KOPT-K1 (cell line): ENCODE measurements at regions not wholly inside any gene's neighbourhood (a gene's known extent, or its start where the extent isn't known, plus 50 kb on each side); places are given as distances from the start of the nearest gene placed in this dataset.
"Not testable (repeated sequence)": the region's sequence is repeated elsewhere in the genome, so short reads cannot be mapped to it uniquely, and the experiment has no call there.

Experiments used
- H3K27ac ChIP-seq: fragments of 200-600 bp; sonication (generic); 2 replicates; pipeline ENCODE4 v1.5.1; 2016; ENCODE audit warnings: antibody characterized with exemption, mild to moderate bottlenecking, low read depth, low read length; ENCODE audit not compliant: poor library complexity, severe bottlenecking
- H3K36me3 ChIP-seq: fragments of 200-600 bp; sonication (generic); 2 replicates; pipeline ENCODE4 v1.5.1; 2017; ENCODE audit warnings: antibody characterized with exemption, mild to moderate bottlenecking, low read length, moderate library complexity; ENCODE audit not compliant: insufficient read depth
- H3K9me3 ChIP-seq: fragments of 200-600 bp; sonication (generic); 2 replicates; pipeline ENCODE4 v1.5.1; 2017; ENCODE audit warnings: antibody characterized with exemption, low read length, mild to moderate bottlenecking; ENCODE audit not compliant: insufficient read depth, poor library complexity, severe bottlenecking

- H3K27ac ChIP-seq: not testable (repeated sequence)
Observed at GRCh38 chr12:27165958-27166357, 78.1 kb upstream of the STK38L start.

GRCh38 chr12:27171494-27171893 is 72.6 kb upstream of the STK38L start:
- H3K36me3 ChIP-seq, H3K27ac ChIP-seq: not testable (repeated sequence)
- peaks cover 24% of the 10 kb centered on the region for H3K9me3 ChIP-seq

More at GRCh38 chr12:27165958-27166357, 78.1 kb upstream of the STK38L start:
- H3K36me3 ChIP-seq: not testable (repeated sequence)
- H3K9me3 ChIP-seq: peaks cover 17% of the 10 kb centered on the region

GRCh38 chr12:27176765-27177164 is 67.3 kb upstream of the STK38L start:
- no peaks in the 10 kb centered on the region for H3K9me3 ChIP-seq
- H3K36me3 ChIP-seq: no peaks in the 10 kb centered on the region
- H3K27ac ChIP-seq: no peak overlapping the region

- no peak overlapping the region for H3K27ac ChIP-seq
- H3K36me3 ChIP-seq: no peaks in the 10 kb centered on the region
- no peaks in the 10 kb centered on the region for H3K9me3 ChIP-seq
Observed at GRCh38 chr12:27177706-27178105, 66.4 kb upstream of the STK38L start.

GRCh38 chr12:27178255-27178654 is 65.8 kb upstream of the STK38L start:
- no peaks in the 10 kb centered on the region for H3K36me3 ChIP-seq
- no peak overlapping the region for H3K27ac ChIP-seq
- H3K9me3 ChIP-seq: no peaks in the 10 kb centered on the region

- Histone ChIP-seq H3K27ac (no peak overlapping the region), H3K36me3 (no peaks in the 10 kb centered on the region), H3K9me3 (no peaks in the 10 kb centered on the region)
Observed at GRCh38 chr12:27178723-27179399, 65.2 kb upstream of the STK38L start.

GRCh38 chr12:27179400-27180214 is 64.5 kb upstream of the STK38L start:
- Histone ChIP-seq H3K9me3 (no peaks in the 10 kb centered on the region), H3K36me3 (no peaks in the 10 kb centered on the region), H3K27ac (no peak overlapping the region)

GRCh38 chr12:27180906-27181505 is 63.1 kb upstream of the STK38L start:
- H3K36me3 ChIP-seq: no peaks in the 10 kb centered on the region
- H3K9me3 ChIP-seq: no peaks in the 10 kb centered on the region
- no peak overlapping the region for H3K27ac ChIP-seq

GRCh38 chr12:27183342-27183741 is 60.7 kb upstream of the STK38L start:
- no peaks in the 10 kb centered on the region for H3K36me3 ChIP-seq
- no peak overlapping the region for H3K27ac ChIP-seq

GRCh38 chr12:27185234-27186021 is 58.7 kb upstream of the STK38L start:
- Histone ChIP-seq H3K27ac (peak overlapping the region; percentile 5), H3K9me3 (no peaks in the 10 kb centered on the region)

More at GRCh38 chr12:27183342-27183741, 60.7 kb upstream of the STK38L start:
- H3K9me3 ChIP-seq: no peaks in the 10 kb centered on the region

GRCh38 chr12:27186022-27186839 is 57.9 kb upstream of the STK38L start:
- H3K9me3 ChIP-seq: no peaks in the 10 kb centered on the region
- H3K27ac ChIP-seq: no peak overlapping the region
- H3K36me3 ChIP-seq: no peaks in the 10 kb centered on the region

More at GRCh38 chr12:27185234-27186021, 58.7 kb upstream of the STK38L start:
- no peaks in the 10 kb centered on the region for H3K36me3 ChIP-seq

- H3K27ac ChIP-seq: no peak overlapping the region
- H3K9me3 ChIP-seq: no peaks in the 10 kb centered on the region
- no peaks in the 10 kb centered on the region for H3K36me3 ChIP-seq
Observed at GRCh38 chr12:27187697-27188096, 56.4 kb upstream of the STK38L start.

GRCh38 chr12:27190761-27191160 is 53.3 kb upstream of the STK38L start:
- Histone ChIP-seq H3K27ac (no peak overlapping the region), H3K36me3 (no peaks in the 10 kb centered on the region), H3K9me3 (no peaks in the 10 kb centered on the region)

- no peaks in the 10 kb centered on the region for H3K36me3 ChIP-seq
- no peaks in the 10 kb centered on the region for H3K9me3 ChIP-seq
- no peak overlapping the region for H3K27ac ChIP-seq
Observed at GRCh38 chr12:27191531-27191930, 52.6 kb upstream of the STK38L start.
